Gastrocnemius medialis (tissue), 4 donors: ENCODE measurements at regions not wholly inside any gene's neighbourhood (a gene's known extent, or its start where the extent isn't known, plus 50 kb on each side); places are given as distances from the start of the nearest gene placed in this dataset.

ENCODE experiments used
- ATAC-seq, 2 donors: fragments of 150-250 bp; one replicate each; pipeline ENCODE4 v1.9.1; 2016
- DNase-seq, 2 donors: peaks; one replicate each; pipeline ENCODE4 v3.0.0-alpha.2; 2019
- H3K27ac ChIP-seq, 4 donors: fragments of 200-600 bp; sonication (generic); 1 replicate in 1 of 4; 2 replicates in 3 of 4; pipeline ENCODE4 v1.5.1; 2016 to 2018; ENCODE audit warnings: mild to moderate bottlenecking in 2 of 4, moderate library complexity in 1 of 4
- H3K27me3 ChIP-seq, 3 donors: fragments of 200-600 bp; sonication (generic) in 2 of 3; 1 replicate in 1 of 3; 2 replicates in 2 of 3; pipeline versions ENCODE4 v1.5.1 to v1.6.0; 2016 to 2019; ENCODE audit warnings: mild to moderate bottlenecking in 1 of 3, moderate library complexity in 1 of 3
- H3K36me3 ChIP-seq, 2 donors: fragments of 200-600 bp; sonication (generic) in 1 of 2; one replicate each; pipeline ENCODE4 v1.5.1; 2017 to 2018
- H3K4me1 ChIP-seq, 2 donors: fragments of 200-600 bp; sonication (generic) in 1 of 2; one replicate each; pipeline ENCODE4 v1.5.1; 2016 to 2017; ENCODE audit warnings: mild to moderate bottlenecking in 2 of 2
- H3K4me3 ChIP-seq, 4 donors: fragments of 200-600 bp; sonication (generic) in 3 of 4; 1 replicate in 1 of 4; 2 replicates in 3 of 4; pipeline ENCODE4 v1.5.1; 2016 to 2019; ENCODE audit warnings: mild to moderate bottlenecking in 2 of 4
- H3K9me3 ChIP-seq, 3 donors: fragments of 200-600 bp; sonication (generic) in 2 of 3; 1 replicate in 1 of 3; 2 replicates in 2 of 3; pipeline ENCODE4 v1.5.1; 2016 to 2019
- CTCF ChIP-seq, 5 experiments: fragments of 450-650 bp in 3 of 5; fragments of 200-600 bp in 2 of 5; sonication (generic) in 2 of 5; IDR thresholded peaks in 4 of 5; conservative IDR thresholded peaks in 1 of 5; 1 replicate in 4 of 5; 2 replicates in 1 of 5; pipeline ENCODE4 v1.5.1; 2016 to 2019; ENCODE audit warnings: antibody characterized with exemption in 5 of 5, mild to moderate bottlenecking in 3 of 5, moderate library complexity in 3 of 5
- POLR2A ChIP-seq, 2 donors: fragments of 450-650 bp; IDR thresholded peaks; one replicate each; pipeline ENCODE4 v1.6.1; 2017; ENCODE audit warnings: antibody characterized with exemption in 2 of 2, mild to moderate bottlenecking in 2 of 2, moderate library complexity in 2 of 2
- in situ Hi-C, 4 donors: fragments of 200-750 bp; cut with MboI; loops; one replicate each; pipeline versions ENCODE4 v1.15.0 to v1.8.0; 2017; ENCODE audit warnings: low sequenced_read_pairs in 4 of 4
- intact Hi-C: fragments of 100-400 bp; cut with DNase I; formaldehyde crosslinking; loops from one replicate; pipeline ENCODE4 v1.15.1; 2023; ENCODE audit warnings: low total_unique reads

GRCh38 chr2:217489145-217489960 lies 513.4 kb downstream of the TNS1 start:
- Histone ChIP-seq H3K9me3 (no peaks in the 10 kb centered on the region), H3K36me3 (no peaks in the 10 kb centered on the region), H3K27ac (no peak overlapping the region), H3K4me1 (no peaks in the 10 kb centered on the region), H3K4me3 (no peak overlapping the region), H3K27me3 (no peaks in the 10 kb centered on the region)
- intact Hi-C loops (no loop called here), in situ Hi-C loops (no loop called here)
- TF ChIP-seq CTCF (IDR thresholded peaks at IDR 0.05 in 4 of 5, conservative IDR thresholded peaks at IDR 0.05 in 1 of 5) = no peak
- no peak for TF ChIP-seq POLR2A (IDR thresholded peaks at IDR 0.05)
- ATAC-seq (no peak), DNase-seq (no peak)

- Histone ChIP-seq H3K27me3 (no peaks in the 10 kb centered on the region), H3K36me3 (no peaks in the 10 kb centered on the region), H3K4me3 (no peak overlapping the region), H3K9me3 (no peaks in the 10 kb centered on the region), H3K27ac (no peak overlapping the region), H3K4me1 (no peaks in the 10 kb centered on the region)
- no peak for ATAC-seq
- intact Hi-C loops = no loop called here
- TF ChIP-seq CTCF (IDR thresholded peaks at IDR 0.05 in 4 of 5, conservative IDR thresholded peaks at IDR 0.05 in 1 of 5) (no peak), POLR2A (IDR thresholded peaks at IDR 0.05) (no peak)
- DNase-seq = no peak
- in situ Hi-C loops = no loop called here
Measured at GRCh38 chr2:217484046-217484445, 518.7 kb downstream of the TNS1 start.

- intact Hi-C loops = no loop called here
- no peaks in the 10 kb centered on the region for H3K4me1 ChIP-seq
- in situ Hi-C loops = no loop called here
- no peak overlapping the region for H3K27ac ChIP-seq
- H3K9me3 ChIP-seq = no peaks in the 10 kb centered on the region
- ATAC-seq (peak in 1 of 2 donors; percentile 39), DNase-seq (no peak)
- TF ChIP-seq POLR2A (IDR thresholded peaks at IDR 0.05) (no peak), CTCF (IDR thresholded peaks at IDR 0.05 in 4 of 5, conservative IDR thresholded peaks at IDR 0.05 in 1 of 5) (no peak)
- H3K36me3 ChIP-seq = no peaks in the 10 kb centered on the region
- no peaks in the 10 kb centered on the region for H3K27me3 ChIP-seq
- H3K4me3 ChIP-seq = no peak overlapping the region
Measured at GRCh38 chr2:217482056-217482710, 520.6 kb downstream of the TNS1 start.

GRCh38 chr2:217481577-217481976 lies 521.2 kb downstream of the TNS1 start:
- Histone ChIP-seq H3K4me1 (no peaks in the 10 kb centered on the region), H3K9me3 (no peaks in the 10 kb centered on the region), H3K36me3 (no peaks in the 10 kb centered on the region), H3K27ac (no peak overlapping the region), H3K27me3 (no peaks in the 10 kb centered on the region), H3K4me3 (no peak overlapping the region)
- intact Hi-C loops (no loop called here), in situ Hi-C loops (no loop called here)
- DNase-seq (no peak), ATAC-seq (no peak)
- TF ChIP-seq CTCF (IDR thresholded peaks at IDR 0.05 in 4 of 5, conservative IDR thresholded peaks at IDR 0.05 in 1 of 5) (no peak), POLR2A (IDR thresholded peaks at IDR 0.05) (no peak)
